EL (cell line): ENCODE measurements at regions not wholly inside any gene's neighbourhood (a gene's known extent, or its start where the extent isn't known, plus 50 kb on each side); places are given as distances from the start of the nearest gene placed in this dataset.
"Not testable (repeated sequence)": the region's sequence is repeated elsewhere in the genome, so short reads cannot be mapped to it uniquely, and the experiment has no call there.

Experiments used
- DNase-seq: peaks from one replicate; pipeline ENCODE4 v3.0.0-alpha.2; 2016

- no peak for DNase-seq
Measured at GRCh38 chr5:159658266-159658925, 257.9 kb upstream of the ADRA1B start.

GRCh38 chr5:159660401-159660800 is 255.9 kb upstream of the ADRA1B start:
- DNase-seq: peak; percentile 37

GRCh38 chr5:159663986-159664385 is 252.3 kb upstream of the ADRA1B start:
- no peak for DNase-seq

GRCh38 chr5:159667286-159667685 is 249.0 kb upstream of the ADRA1B start:
- no peak for DNase-seq

GRCh38 chr5:159668556-159668955 is 247.7 kb upstream of the ADRA1B start:
- DNase-seq: no peak

GRCh38 chr5:159669559-159669958 is 246.7 kb upstream of the ADRA1B start:
- no peak for DNase-seq

- DNase-seq: no peak
Measured at GRCh38 chr5:159671886-159672285, 244.4 kb upstream of the ADRA1B start.

- DNase-seq: no peak
Measured at GRCh38 chr5:159673538-159673937, 242.7 kb upstream of the ADRA1B start.

GRCh38 chr5:159678657-159679392 is 237.5 kb upstream of the ADRA1B start:
- no peak for DNase-seq

- no peak for DNase-seq
Measured at GRCh38 chr5:159680095-159680494, 236.2 kb upstream of the ADRA1B start.

- DNase-seq: no peak
Measured at GRCh38 chr5:159681661-159682060, 234.6 kb upstream of the ADRA1B start.

GRCh38 chr5:159682623-159683022 is 233.7 kb upstream of the ADRA1B start:
- no peak for DNase-seq

GRCh38 chr5:159687892-159688291 is 228.4 kb upstream of the ADRA1B start:
- not testable (repeated sequence) for DNase-seq

- no peak for DNase-seq
Measured at GRCh38 chr5:159695741-159696294, 220.5 kb upstream of the ADRA1B start.

GRCh38 chr5:159697530-159697929 is 218.8 kb upstream of the ADRA1B start:
- no peak for DNase-seq

- DNase-seq: no peak
Measured at GRCh38 chr5:159698322-159698721, 218.0 kb upstream of the ADRA1B start.

- no peak for DNase-seq
Measured at GRCh38 chr5:159700016-159700415, 216.3 kb upstream of the ADRA1B start.

- DNase-seq: no peak
Measured at GRCh38 chr5:159702301-159702700, 214.0 kb upstream of the ADRA1B start.

- DNase-seq: no peak
Measured at GRCh38 chr5:159702826-159703225, 213.5 kb upstream of the ADRA1B start.

- DNase-seq: peak; percentile 7
Measured at GRCh38 chr5:159704160-159704559, 212.1 kb upstream of the ADRA1B start.

GRCh38 chr5:159705948-159706347 is 210.3 kb upstream of the ADRA1B start:
- DNase-seq: no peak

GRCh38 chr5:159708090-159708489 is 208.2 kb upstream of the ADRA1B start:
- no peak for DNase-seq

- DNase-seq: no peak
Measured at GRCh38 chr5:159712672-159713071, 203.6 kb upstream of the ADRA1B start.

GRCh38 chr5:159713254-159713653 is 203.0 kb upstream of the ADRA1B start:
- no peak for DNase-seq
